NB4 (cell line): ENCODE measurements at regions not wholly inside any gene's neighbourhood (a gene's known extent, or its start where the extent isn't known, plus 50 kb on each side); places are given as distances from the start of the nearest gene placed in this dataset.

Source experiments
- DNase-seq: peaks from one replicate; pipeline ENCODE4 v3.0.0; 2010; ENCODE audit warnings: low read depth
- H3K4me3 ChIP-seq: one replicate; pipeline ENCODE4 v1.5.1; 2011; ENCODE audit warnings: mild to moderate bottlenecking, low read depth, low read length, moderate library complexity
- CTCF ChIP-seq: IDR thresholded peaks from one replicate; pipeline ENCODE4 v1.5.1; 2012; ENCODE audit warnings: low read depth, low read length
- MAX ChIP-seq: IDR thresholded peaks from 2 replicates; pipeline ENCODE4 v1.6.1; 2011; ENCODE audit warnings: low read depth, low read length
- MYC ChIP-seq: IDR thresholded peaks from 2 replicates; pipeline ENCODE4 v1.6.1; 2011; ENCODE audit warnings: low read depth, low read length
- POLR2A ChIP-seq: IDR thresholded peaks from 2 replicates; pipeline ENCODE4 v1.6.1; 2011; ENCODE audit warnings: mild to moderate bottlenecking; ENCODE audit not compliant: insufficient read length; ENCODE audit errors: extremely low read depth

GRCh38 chr9:82445556-82445955 is 457.0 kb downstream of the SPATA31D1 start:
- TF ChIP-seq MYC (no peak), MAX (no peak), CTCF (no peak), POLR2A (no peak)
- no peak overlapping the region for H3K4me3 ChIP-seq
- DNase-seq = no peak

GRCh38 chr9:82447343-82447742 is 458.8 kb downstream of the SPATA31D1 start:
- TF ChIP-seq MAX (no peak), MYC (no peak), POLR2A (no peak), CTCF (no peak)

GRCh38 chr9:82449986-82450385 is 461.4 kb downstream of the SPATA31D1 start:
- DNase-seq = no peak
- TF ChIP-seq MYC = no peak
- no peak for TF ChIP-seq CTCF
- no peak for TF ChIP-seq MAX
- TF ChIP-seq POLR2A = no peak
- no peak overlapping the region for H3K4me3 ChIP-seq

More at GRCh38 chr9:82447343-82447742, 458.8 kb downstream of the SPATA31D1 start:
- DNase-seq = no peak
- H3K4me3 ChIP-seq = no peak overlapping the region

- no peak overlapping the region for H3K4me3 ChIP-seq
- no peak for TF ChIP-seq MYC
- TF ChIP-seq CTCF = no peak
- no peak for TF ChIP-seq POLR2A
- TF ChIP-seq MAX = no peak
- no peak for DNase-seq
These were observed 466.1 kb downstream of the SPATA31D1 start for GRCh38 chr9:82454509-82455190.

- no peak overlapping the region for H3K4me3 ChIP-seq
- DNase-seq = no peak
- TF ChIP-seq MAX (no peak), CTCF (no peak), MYC (no peak), POLR2A (no peak)
These were observed 468.1 kb downstream of the SPATA31D1 start for GRCh38 chr9:82456642-82457041.
